GM12878 (cell line): ENCODE measurements at regions not wholly inside any gene's neighbourhood (a gene's known extent, or its start where the extent isn't known, plus 50 kb on each side); places are given as distances from the start of the nearest gene placed in this dataset.

Source experiments
- ATAC-seq: fragments of 200-7000 bp; cut with Tn5 transposase; 3 replicates; pipeline ENCODE4 v1.9.1; 2020; ENCODE audit warnings: mild to moderate bottlenecking, moderate library complexity
- BruUV-seq: library from RNA; stranded (reverse); fragments of 400-500 nt; replicated peaks from 2 replicates; lab custom pipeline; 2021; lab: Mats Ljungman, UMichigan
- CTCF ChIA-PET: fragments of 300-600 bp; sonication (Branson Sonifier 250); formaldehyde crosslinking; extraction: SDS; loops from one replicate; lab custom pipeline; 2021; ENCODE audit warnings: inconsistent platforms; lab: Yijun Ruan, JAX
- POLR2A ChIA-PET: fragments of 350-600 bp; formaldehyde crosslinking; extraction: SDS; loops from one replicate; lab custom pipeline; 2021; ENCODE audit warnings: inconsistent platforms; lab: Charles Lee
- RAD21 ChIA-PET: fragments of 300-600 bp; sonication (Branson Sonifier 250); formaldehyde crosslinking; loops from one replicate; lab custom pipeline; 2023; ENCODE audit warnings: antibody characterized with exemption; ENCODE audit not compliant: unreplicated experiment; lab: Charles Lee
- SMC1A ChIA-PET: fragments of 300-600 bp; sonication (Branson Sonifier 250); formaldehyde crosslinking; loops from one replicate; lab custom pipeline; 2023; ENCODE audit not compliant: unreplicated experiment, uncharacterized antibody; lab: Charles Lee
- DNase-seq: peaks from one replicate; pipeline ENCODE4 v3.0.0-alpha.2; 2011; ENCODE audit warnings: low read depth, low spot score
- FAIRE-seq: peaks from 3 replicates; lab custom pipeline; 2011; peaks lifted over from hg19 to GRCh38; lab: Jason Lieb, UNC
- H2AFZ ChIP-seq: 2 replicates; pipeline ENCODE4 v1.6.0; 2011; ENCODE audit warnings: low read depth, low read length, control low read depth; ENCODE audit not compliant: control insufficient read depth
- H3K27ac ChIP-seq: 2 replicates; pipeline ENCODE4 v1.5.1; 2011; ENCODE audit warnings: control low read depth; ENCODE audit not compliant: control insufficient read depth, insufficient read depth
- H3K27me3 ChIP-seq, 2 experiments: replicated peaks in 1 of 2; 2 replicates each; pipeline versions ENCODE4 v1.6.0 to v1.6.1; 2011; ENCODE audit warnings: low read length in 1 of 2; ENCODE audit not compliant: control insufficient read depth in 2 of 2, insufficient read depth in 2 of 2
- H3K36me3 ChIP-seq, 2 experiments: 2 replicates each; pipeline ENCODE4 v1.5.1; 2011; ENCODE audit warnings: low read length in 1 of 2; ENCODE audit not compliant: control insufficient read depth in 2 of 2, insufficient read depth in 2 of 2
- H3K4me1 ChIP-seq: 2 replicates; pipeline ENCODE4 v1.6.1; 2011; ENCODE audit warnings: mild to moderate bottlenecking, low read length, moderate library complexity, mixed read lengths; ENCODE audit not compliant: control insufficient read depth, insufficient read depth
- H3K4me2 ChIP-seq: 2 replicates; pipeline ENCODE4 v1.6.0; 2011; ENCODE audit warnings: control low read depth; ENCODE audit not compliant: control insufficient read depth, insufficient read depth
- H3K4me3 ChIP-seq: fragments of 200-600 bp; sonication (generic); 2 replicates; pipeline ENCODE4 v1.5.1; 2016
- H3K79me2 ChIP-seq: 2 replicates; pipeline ENCODE4 v1.6.0; 2011; ENCODE audit warnings: low read length; ENCODE audit not compliant: control insufficient read depth, insufficient read depth
- H3K9ac ChIP-seq: 2 replicates; pipeline ENCODE4 v1.8.0; 2011; ENCODE audit warnings: low read length, control low read depth, mixed read lengths; ENCODE audit not compliant: control insufficient read depth, insufficient read depth
- H3K9me3 ChIP-seq: replicated peaks from 3 replicates; pipeline ENCODE4 v1.5.1; 2011; ENCODE audit warnings: mild to moderate bottlenecking, low read length; ENCODE audit not compliant: control insufficient read depth, insufficient read depth
- H4K20me1 ChIP-seq: 2 replicates; pipeline ENCODE4 v1.6.0; 2011; ENCODE audit not compliant: control insufficient read depth, insufficient read depth
- DPF2 ChIP-seq: fragments of 450-650 bp; IDR thresholded peaks from 2 replicates; pipeline ENCODE4 v1.6.1; 2017; ENCODE audit warnings: mild to moderate bottlenecking
- FOXK2 ChIP-seq: fragments of 450-650 bp; IDR thresholded peaks from 2 replicates; pipeline ENCODE4 v1.6.1; 2017; ENCODE audit warnings: mild to moderate bottlenecking, moderate library complexity
- MEF2A ChIP-seq: IDR thresholded peaks from 2 replicates; pipeline ENCODE4 v1.6.1; 2011; ENCODE audit warnings: low read depth, mild to moderate bottlenecking, low read length, moderate library complexity; ENCODE audit not compliant: insufficient read depth
- MLLT1 ChIP-seq: fragments of 450-650 bp; IDR thresholded peaks from 2 replicates; pipeline ENCODE4 v1.6.1; 2016; ENCODE audit warnings: mild to moderate bottlenecking
- NRF1 ChIP-seq: conservative IDR thresholded peaks from 2 replicates; pipeline ENCODE4 v1.6.1; 2011; ENCODE audit warnings: mild to moderate bottlenecking, low read depth, low read length, improper control_type of control experiment
- PBX3 ChIP-seq: IDR thresholded peaks from 2 replicates; pipeline ENCODE4 v1.6.1; 2011; ENCODE audit warnings: mild to moderate bottlenecking, low read depth, low read length, moderate library complexity; ENCODE audit not compliant: insufficient replicate concordance
- RAD21 ChIP-seq: IDR thresholded peaks from 2 replicates; pipeline ENCODE4 v1.6.1; 2011; ENCODE audit warnings: mild to moderate bottlenecking, low read depth, low read length, moderate library complexity; ENCODE audit not compliant: insufficient read depth
- TBL1XR1 ChIP-seq: IDR thresholded peaks from 2 replicates; pipeline ENCODE4 v1.6.1; 2012; ENCODE audit warnings: low read depth, low read length, improper control_type of control experiment
- TCF3 ChIP-seq: IDR thresholded peaks from 2 replicates; pipeline ENCODE4 v1.6.1; 2012; ENCODE audit warnings: low read depth, mild to moderate bottlenecking, low read length, borderline replicate concordance; ENCODE audit not compliant: insufficient read depth
- WGBS: methylation state at CpG from one replicate; pipeline ENCODE4 v1.1.6; 2016; ENCODE audit warnings: low lambda C conversion rate; ENCODE audit not compliant: insufficient replicate concordance, insufficient coverage; ENCODE audit errors: missing lambda C conversion rate; 5-methylcytosine and 5-hydroxymethylcytosine counted together
- in situ Hi-C: fragments of 300-500 bp; cut with MboI; formaldehyde crosslinking; loops from 9 replicates; pipeline ENCODE4 v1.14.3; 2018; ENCODE audit warnings: mixed read lengths
- intact Hi-C: fragments of 100-400 bp; cut with micrococcal nuclease; formaldehyde crosslinking; loops from one replicate; pipeline ENCODE4 v1.14.2; 2022; ENCODE audit not compliant: unreplicated experiment

- no TSS peak for BruUV-seq
- Histone ChIP-seq H3K9ac (no peak overlapping the region), H3K4me1 (no peaks in the 10 kb centered on the region), H3K9me3 (no peaks in the 10 kb centered on the region), H2AFZ (no peak overlapping the region), H3K36me3 (no peaks in the 10 kb centered on the region), H3K27me3 (peaks cover 3% of the 10 kb centered on the region in 2 experiments; a peak in 3 of 4 replicates)
- intact Hi-C loops (no loop called here), in situ Hi-C loops (no loop called here)
- RAD21 ChIA-PET = interaction anchor here (0.6 to 1.7 kb wide), 2 partner anchors 49 to 186 kb away, joined by 3 to 4 read pairs; no protein-coding TSS in a partner anchor
- TF ChIP-seq NRF1 (no peak), MLLT1 (no peak), PBX3 (no peak), TCF3 (no peak), MEF2A (no peak), TBL1XR1 (no peak), DPF2 (no peak), FOXK2 (no peak), RAD21 (no peak)
- TF ChIP-seq, all 136 proteins: peak for 0
- ChIA-PET SMC1A (interaction anchor here (0.9 kb wide), 1 partner anchor 155 kb away, joined by 3 read pairs; no protein-coding TSS in a partner anchor), CTCF (no interaction called here), POLR2A (no interaction called here)
- no peaks in the 10 kb centered on the region for H3K79me2 ChIP-seq
- no peak overlapping the region for H3K27ac ChIP-seq
- DNase-seq = no peak
- H4K20me1 ChIP-seq = no peaks in the 10 kb centered on the region
- no peak for FAIRE-seq
- no peak overlapping the region for H3K4me3 ChIP-seq
- 26% methylated on average over 6 of the region's 6 CpGs for WGBS
- no peak for ATAC-seq
- no peak overlapping the region for H3K4me2 ChIP-seq
These were observed 201.1 kb downstream of the SMAD2 start for GRCh38 chr18:47729356-47729755.
